ENCODE measurements at regions not wholly inside any gene's neighbourhood (a gene's known extent, or its start where the extent isn't known, plus 50 kb on each side); places are given as distances from the start of the nearest gene placed in this dataset.

DNA sequence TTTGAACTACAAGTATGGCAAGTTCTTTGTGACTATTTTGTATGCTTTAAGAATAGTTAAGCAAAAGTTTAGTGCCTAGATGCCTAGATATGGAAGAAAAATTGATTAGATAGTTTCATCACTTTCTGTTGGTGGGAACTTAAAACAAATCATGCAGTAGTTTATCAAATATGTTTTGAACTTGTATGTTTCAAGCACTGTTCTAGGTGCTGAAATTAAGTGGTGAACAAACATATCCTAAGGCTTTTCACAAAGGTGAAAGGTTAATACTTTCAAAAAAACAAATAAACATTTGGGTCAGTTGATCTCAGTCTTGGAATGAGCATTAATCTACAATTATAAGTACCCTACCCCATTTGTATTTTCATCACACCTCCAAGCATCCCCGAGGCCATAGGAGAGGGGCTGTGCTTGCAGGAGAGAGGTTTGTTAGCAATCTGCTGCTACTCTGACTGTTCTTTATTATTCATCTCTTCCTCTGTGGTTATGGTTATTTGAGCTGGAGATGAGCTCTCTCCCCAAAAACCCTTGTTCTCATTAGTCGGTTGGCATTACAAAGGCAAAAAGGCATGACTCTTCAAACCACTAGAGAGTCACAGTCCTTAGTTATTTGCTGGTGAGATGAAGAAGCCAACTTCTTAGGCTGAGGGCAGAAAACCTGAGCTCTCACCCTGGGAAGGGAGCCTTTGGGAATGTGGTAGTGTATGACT is 103.9 kb upstream of the FHL2 start:
- in situ Hi-C loops (cut with MboI; ENCODE audit: low sequenced_read_pairs): no loop called here
- dilution Hi-C loops (cut with HindIII; ENCODE audit: low sequenced_read_pairs, unreplicated experiment): no loop called here
- intact Hi-C loops (cut with micrococcal nuclease): no loop called here

More for the DNA sequence above, 103.9 kb upstream of the FHL2 start:
- no peak overlapping the region for H3K4me3 ChIP-seq (ENCODE audit: insufficient read depth, low read depth, low read length)
- no peak overlapping the region for H4K5ac ChIP-seq (ENCODE audit: low read depth, low read length)
- ChIA-PET CTCF (no interaction called here), POLR2A (ENCODE audit: unreplicated experiment) (no interaction called here)
- no peaks in the 10 kb centered on the region for H3K4me1 ChIP-seq (ENCODE audit: control insufficient read depth, insufficient read depth, low read length)
- peaks cover 23% of the 10 kb centered on the region for H3K27me3 ChIP-seq (ENCODE audit: control insufficient read depth, insufficient read depth, low read length)
- DNase-seq (no peak), ATAC-seq (ENCODE audit: low read depth) (no peak)
- no peak overlapping the region for H3K9ac ChIP-seq (ENCODE audit: low read depth, low read length)
- H3K18ac ChIP-seq (ENCODE audit: low read depth, low read length): no peak overlapping the region
- H2BK20ac ChIP-seq (ENCODE audit: low read depth, low read length): no peak overlapping the region
- no peaks in the 10 kb centered on the region for H3K9me1 ChIP-seq (ENCODE audit: insufficient read depth, low read length)
- no TSS peak for BruUV-seq (replicated peaks)
- H3K36me3 ChIP-seq (ENCODE audit: control insufficient read depth, insufficient read depth, low read length): no peaks in the 10 kb centered on the region
- H2BK120ac ChIP-seq (ENCODE audit: low read depth, low read length): no peak overlapping the region
- no peak overlapping the region for H3K56ac ChIP-seq (ENCODE audit: extremely low read depth, insufficient read depth, low read length)
- no peaks in the 10 kb centered on the region for H3K79me1 ChIP-seq (ENCODE audit: low read depth in 1 of 2, low read length in 2 of 2)
- WGBS, 2 experiments (ENCODE audit: extremely low coverage in 2 of 2, insufficient read length in 1 of 2): no CpG with 5 or more reads among the region's 2 CpGs
- no peak overlapping the region for H3K23ac ChIP-seq (ENCODE audit: low read depth, low read length)
- H4K20me1 ChIP-seq (ENCODE audit: insufficient read depth, low read length): no peaks in the 10 kb centered on the region
- no peak overlapping the region for H2AK5ac ChIP-seq (ENCODE audit: low read depth, low read length)
- H3K27ac ChIP-seq (ENCODE audit: insufficient read depth, low read length): no peak overlapping the region
- no peak overlapping the region for H2BK5ac ChIP-seq (ENCODE audit: low read depth, low read length, poor library complexity, severe bottlenecking)
- no peak overlapping the region for H3K4me2 ChIP-seq (ENCODE audit: low read depth, low read length)
- H2AK9ac ChIP-seq (replicated peaks; ENCODE audit: low read depth, low read length, poor library complexity): no peak overlapping the region
- no peak overlapping the region for H2AFZ ChIP-seq (replicated peaks; ENCODE audit: low read length, poor library complexity)
- TF ChIP-seq FOS (IDR thresholded peaks at IDR 0.05; ENCODE audit: low read depth, low read length) (no peak), MAFK (IDR thresholded peaks at IDR 0.05; ENCODE audit: low read depth, low read length) (no peak)
- TF ChIP-seq, protein P1, sequence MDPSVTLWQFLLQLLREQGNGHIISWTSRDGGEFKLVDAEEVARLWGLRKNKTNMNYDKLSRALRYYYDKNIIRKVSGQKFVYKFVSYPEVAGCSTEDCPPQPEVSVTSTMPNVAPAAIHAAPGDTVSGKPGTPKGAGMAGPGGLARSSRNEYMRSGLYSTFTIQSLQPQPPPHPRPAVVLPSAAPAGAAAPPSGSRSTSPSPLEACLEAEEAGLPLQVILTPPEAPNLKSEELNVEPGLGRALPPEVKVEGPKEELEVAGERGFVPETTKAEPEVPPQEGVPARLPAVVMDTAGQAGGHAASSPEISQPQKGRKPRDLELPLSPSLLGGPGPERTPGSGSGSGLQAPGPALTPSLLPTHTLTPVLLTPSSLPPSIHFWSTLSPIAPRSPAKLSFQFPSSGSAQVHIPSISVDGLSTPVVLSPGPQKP (IDR thresholded peaks at IDR 0.05; ENCODE audit: borderline replicate concordance, low read depth, low read length): no peak
- no peak overlapping the region for H4K91ac ChIP-seq (ENCODE audit: insufficient read depth, low read depth, low read length)
- H3K4ac ChIP-seq (ENCODE audit: low read depth, low read length): no peak overlapping the region
- H3K9me3 ChIP-seq (ENCODE audit: control insufficient read depth, insufficient read depth, low read length): peaks cover 5% of the 10 kb centered on the region; the same call in 1 of the 2 replicates
- H4K8ac ChIP-seq (ENCODE audit: low read depth in 2 of 2, low read length in 2 of 2): no peak overlapping the region
- H2BK15ac ChIP-seq (ENCODE audit: low read depth, low read length): no peak overlapping the region
- H3K14ac ChIP-seq (replicated peaks; ENCODE audit: low read depth, low read length): no peak overlapping the region
